ENCODE measurements at regions not wholly inside any gene's neighbourhood (a gene's known extent, or its start where the extent isn't known, plus 50 kb on each side); places are given as distances from the start of the nearest gene placed in this dataset.

DNA sequence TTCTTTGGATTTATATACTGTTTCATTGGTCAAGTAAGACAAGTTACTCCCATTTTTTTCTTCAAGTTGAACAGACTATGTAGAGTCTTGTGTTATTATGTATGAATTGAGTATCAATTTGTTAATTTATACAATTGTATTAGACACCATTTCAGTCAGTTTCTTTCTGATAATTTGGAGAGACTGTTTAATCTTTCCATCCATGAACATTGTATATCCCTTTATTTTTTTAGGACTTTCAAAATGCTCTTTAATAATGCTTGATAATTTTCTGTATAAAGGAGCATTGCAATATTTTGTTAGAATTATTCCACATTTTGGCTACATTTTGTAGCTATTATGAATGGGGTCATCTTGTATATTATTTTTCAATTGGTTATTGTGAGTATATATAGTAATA lies 69.1 kb upstream of the PJA2 start:
- TF ChIP-seq CTCF (IDR thresholded peaks at IDR 0.05) (no peak), POLR2A (IDR thresholded peaks at IDR 0.05) (no peak), POLR2AphosphoS5 (IDR thresholded peaks at IDR 0.05) (no peak), EP300 (IDR thresholded peaks at IDR 0.05) (no peak)

All from suprapubic skin (tissue), 4 donors.